Adrenal gland (tissue), 9 donors: ENCODE measurements at regions not wholly inside any gene's neighbourhood (a gene's known extent, or its start where the extent isn't known, plus 50 kb on each side); places are given as distances from the start of the nearest gene placed in this dataset.

Source experiments
- DNase-seq, 7 donors: peaks; one replicate each; pipeline ENCODE4 v3.0.0-alpha.2; 2019 to 2020
- H3K27ac ChIP-seq, 5 donors: fragments of 200-600 bp; sonication (generic) in 4 of 5; 1 replicate in 3 of 5; 2 replicates in 2 of 5; pipeline versions ENCODE4 v1.5.1 to v1.8.0; 2016 to 2020; ENCODE audit warnings: mild to moderate bottlenecking in 1 of 5
- H3K27me3 ChIP-seq: fragments of 200-600 bp; 2 replicates; pipeline ENCODE4 v1.8.0; 2021
- H3K36me3 ChIP-seq, 2 donors: fragments of 200-600 bp; replicated peaks in 1 of 2; 1 replicate in 1 of 2; 2 replicates in 1 of 2; pipeline versions ENCODE4 v1.5.1 to v1.8.0; 2018 to 2022
- H3K4me1 ChIP-seq, 2 donors: fragments of 200-600 bp; replicated peaks in 1 of 2; 1 replicate in 1 of 2; 2 replicates in 1 of 2; pipeline versions ENCODE4 v1.5.1 to v1.8.0; 2018 to 2021
- H3K4me3 ChIP-seq, 4 donors: fragments of 200-600 bp; sonication (generic) in 3 of 4; one replicate each; pipeline ENCODE4 v1.5.1; 2016 to 2018
- H3K9me3 ChIP-seq, 3 donors: fragments of 200-600 bp; sonication (generic) in 1 of 3; replicated peaks in 1 of 3; 1 replicate in 2 of 3; 2 replicates in 1 of 3; pipeline versions ENCODE4 v1.5.1 to v1.8.0; 2016 to 2021
- POLR2A ChIP-seq, 2 donors: fragments of 450-650 bp; IDR thresholded peaks; one replicate each; pipeline ENCODE4 v1.6.1; 2017; ENCODE audit warnings: antibody characterized with exemption in 2 of 2, mild to moderate bottlenecking in 2 of 2, moderate library complexity in 1 of 2
- WGBS, 4 donors: extraction: QIAGEN DNeasy Blood & Tissue Kit in 2 of 4; methylation state at CpG; one replicate each; pipeline versions ENCODE4 v1.1.5 to v1.1.7; 2013 to 2017; 5-methylcytosine and 5-hydroxymethylcytosine counted together
- intact Hi-C, 2 donors: fragments of 100-400 bp; cut with DNase I; formaldehyde crosslinking; loops; one replicate each; pipeline versions ENCODE4 v1.14.1 to v1.15.0; 2022 to 2023
- TF ChIP-seq, protein P1 (sequence below), 6 experiments: fragments of 450-650 bp in 4 of 6; fragments of 200-600 bp in 2 of 6; sonication (generic) in 1 of 6; IDR thresholded peaks; 1 replicate in 5 of 6; 2 replicates in 1 of 6; pipeline versions ENCODE4 v1.5.1 to v1.8.0; 2016 to 2021; ENCODE audit warnings: antibody characterized with exemption in 6 of 6, mild to moderate bottlenecking in 2 of 6, moderate library complexity in 1 of 6
- donor health status: healthy with polysubstance abuse.
- donor health status: Bipolar disorder and iron deficiency.
- donor health status: DM: yes; HTN: yes; CAD: no.
- donor health status: DM: no; HTN: no; CAD: no.
- donor health status: DM: no; HTN: no; CAD: no.

DNA sequence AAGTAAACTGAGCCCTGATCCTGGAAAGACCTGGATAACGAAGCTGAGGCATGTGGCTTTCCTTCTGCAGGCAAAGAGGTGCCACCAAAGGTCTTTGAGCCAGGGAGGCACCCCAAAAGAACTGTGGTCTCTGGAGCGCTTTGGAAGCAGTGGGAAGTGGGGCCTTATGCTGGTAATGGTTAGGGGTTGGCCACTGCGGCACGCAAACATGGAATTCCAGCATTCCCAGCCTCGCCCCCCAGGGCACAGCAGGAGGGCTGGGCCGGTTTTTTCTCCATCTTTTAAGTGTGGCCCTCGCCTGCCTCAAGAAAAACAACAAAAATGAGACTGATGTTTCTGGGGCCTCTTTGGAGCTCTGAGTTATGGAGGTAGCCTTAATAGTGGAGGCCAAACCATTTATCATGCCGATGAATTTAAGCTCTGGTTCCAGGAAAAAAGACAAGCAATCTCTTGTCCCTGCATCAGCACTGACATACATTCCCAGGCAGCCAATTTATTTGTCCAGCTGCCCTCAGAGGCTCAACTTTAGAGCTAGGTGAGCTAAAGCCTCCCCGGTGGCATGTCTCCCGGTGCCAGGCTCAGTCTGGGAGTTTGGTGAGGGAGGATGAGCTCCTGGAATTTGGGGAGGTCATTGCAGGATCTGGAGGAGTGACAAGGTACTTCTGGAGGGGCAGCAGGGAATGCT is 109.0 kb downstream of the TLE3 start:
- no peaks in the 10 kb centered on the region for H3K9me3 ChIP-seq
- no peaks in the 10 kb centered on the region for H3K36me3 ChIP-seq
- DNase-seq = no peak
- TF ChIP-seq, protein P1, sequence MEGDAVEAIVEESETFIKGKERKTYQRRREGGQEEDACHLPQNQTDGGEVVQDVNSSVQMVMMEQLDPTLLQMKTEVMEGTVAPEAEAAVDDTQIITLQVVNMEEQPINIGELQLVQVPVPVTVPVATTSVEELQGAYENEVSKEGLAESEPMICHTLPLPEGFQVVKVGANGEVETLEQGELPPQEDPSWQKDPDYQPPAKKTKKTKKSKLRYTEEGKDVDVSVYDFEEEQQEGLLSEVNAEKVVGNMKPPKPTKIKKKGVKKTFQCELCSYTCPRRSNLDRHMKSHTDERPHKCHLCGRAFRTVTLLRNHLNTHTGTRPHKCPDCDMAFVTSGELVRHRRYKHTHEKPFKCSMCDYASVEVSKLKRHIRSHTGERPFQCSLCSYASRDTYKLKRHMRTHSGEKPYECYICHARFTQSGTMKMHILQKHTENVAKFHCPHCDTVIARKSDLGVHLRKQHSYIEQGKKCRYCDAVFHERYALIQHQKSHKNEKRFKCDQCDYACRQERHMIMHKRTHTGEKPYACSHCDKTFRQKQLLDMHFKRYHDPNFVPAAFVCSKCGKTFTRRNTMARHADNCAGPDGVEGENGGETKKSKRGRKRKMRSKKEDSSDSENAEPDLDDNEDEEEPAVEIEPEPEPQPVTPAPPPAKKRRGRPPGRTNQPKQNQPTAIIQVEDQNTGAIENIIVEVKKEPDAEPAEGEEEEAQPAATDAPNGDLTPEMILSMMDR (IDR thresholded peaks at IDR 0.05) = no peak
- no peak for TF ChIP-seq POLR2A (IDR thresholded peaks at IDR 0.05)
- H3K4me3 ChIP-seq = no peak overlapping the region
- intact Hi-C loops = no loop called here
- H3K27me3 ChIP-seq = peaks cover 3% of the 10 kb centered on the region
- no peaks in the 10 kb centered on the region for H3K4me1 ChIP-seq
- 63 to 74% (median 68%) methylated on average over 10 of the region's 10 CpGs for WGBS, 4 donors
- H3K27ac ChIP-seq = no peak overlapping the region

DNA sequence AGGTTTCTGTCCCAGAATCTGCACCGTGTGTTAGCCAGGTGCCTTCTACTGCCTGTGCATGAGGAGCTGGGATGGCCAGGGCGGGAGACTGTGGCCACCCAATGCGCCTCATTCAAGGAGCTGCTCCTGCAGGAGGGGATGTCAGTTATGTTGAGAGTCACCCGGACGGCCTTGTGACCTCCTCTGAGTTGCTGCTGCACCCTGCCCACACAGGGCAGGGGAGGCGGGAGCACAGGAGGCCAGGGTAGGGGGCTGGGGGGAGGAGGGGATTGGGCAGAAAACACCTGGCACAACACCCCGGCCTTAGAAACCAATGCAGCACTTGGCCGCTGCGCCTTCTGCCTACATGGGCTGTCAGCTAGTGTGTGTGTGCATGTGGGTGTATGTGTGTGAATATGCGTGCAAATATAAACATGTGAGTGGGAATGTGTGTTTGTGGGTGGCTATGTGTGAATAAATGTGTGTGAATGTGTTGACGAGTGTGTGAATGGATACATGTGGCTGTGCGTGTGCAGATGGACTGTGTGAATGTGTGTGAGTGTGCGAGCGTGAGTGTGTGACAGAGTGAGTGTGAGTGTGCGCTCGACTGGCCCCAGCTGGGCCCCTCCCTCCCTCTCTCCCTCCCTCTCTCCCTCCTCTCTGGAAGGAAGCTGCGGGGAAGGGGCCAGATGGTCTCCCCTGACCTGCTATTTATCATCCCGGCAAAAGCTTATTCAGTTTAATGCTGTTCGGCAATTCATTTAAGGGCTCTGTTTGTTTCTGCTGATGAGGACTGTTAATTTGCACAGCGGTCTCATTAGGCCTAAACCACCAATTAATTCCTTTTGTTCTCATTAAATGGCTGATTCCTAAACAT is 106.9 kb downstream of the TLE3 start:
- no peaks in the 10 kb centered on the region for H3K4me1 ChIP-seq
- TF ChIP-seq, protein P1 (IDR thresholded peaks at IDR 0.05) = no peak
- no peak for TF ChIP-seq POLR2A (IDR thresholded peaks at IDR 0.05)
- no peak overlapping the region for H3K4me3 ChIP-seq
- peaks cover 3% of the 10 kb centered on the region for H3K27me3 ChIP-seq
- no peak for DNase-seq
- WGBS, 4 donors = 38 to 50% (median 48%) methylated on average over 15 to 20 of the region's 20 CpGs
- H3K9me3 ChIP-seq = no peaks in the 10 kb centered on the region
- no peaks in the 10 kb centered on the region for H3K36me3 ChIP-seq
- intact Hi-C loops = no loop called here
- no peak overlapping the region for H3K27ac ChIP-seq

DNA sequence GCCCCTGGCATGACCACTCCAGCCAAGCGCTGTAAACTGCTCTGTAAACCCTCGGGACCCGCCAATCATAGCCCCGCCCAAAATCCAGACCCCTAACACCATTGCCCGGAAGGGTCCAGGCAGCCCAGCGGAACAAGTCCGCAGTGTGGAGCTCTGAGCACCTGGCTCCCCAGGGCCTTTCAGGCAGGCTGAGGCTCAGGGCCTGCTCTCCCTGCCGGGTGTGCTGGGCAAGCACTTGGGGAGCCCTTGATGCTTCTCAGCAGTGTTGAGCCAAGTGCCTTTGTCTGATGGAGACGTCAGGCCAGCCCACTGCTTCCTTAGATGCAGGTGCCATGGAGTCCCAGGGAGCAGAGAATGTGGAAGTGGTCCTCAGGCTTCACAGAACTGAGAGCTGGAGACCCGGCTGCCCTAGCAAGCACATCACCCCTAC is 106.2 kb downstream of the TLE3 start:
- 40 to 54% (median 53%) methylated on average over 1 to 10 of the region's 10 CpGs for WGBS, 4 donors
- Histone ChIP-seq H3K27me3 (peaks cover 3% of the 10 kb centered on the region), H3K4me3 (no peak overlapping the region), H3K9me3 (no peaks in the 10 kb centered on the region), H3K4me1 (no peaks in the 10 kb centered on the region), H3K27ac (no peak overlapping the region), H3K36me3 (no peaks in the 10 kb centered on the region)
- TF ChIP-seq, protein P1 (IDR thresholded peaks at IDR 0.05) = no peak
- no peak for TF ChIP-seq POLR2A (IDR thresholded peaks at IDR 0.05)
- no peak for DNase-seq
- intact Hi-C loops = no loop called here

DNA sequence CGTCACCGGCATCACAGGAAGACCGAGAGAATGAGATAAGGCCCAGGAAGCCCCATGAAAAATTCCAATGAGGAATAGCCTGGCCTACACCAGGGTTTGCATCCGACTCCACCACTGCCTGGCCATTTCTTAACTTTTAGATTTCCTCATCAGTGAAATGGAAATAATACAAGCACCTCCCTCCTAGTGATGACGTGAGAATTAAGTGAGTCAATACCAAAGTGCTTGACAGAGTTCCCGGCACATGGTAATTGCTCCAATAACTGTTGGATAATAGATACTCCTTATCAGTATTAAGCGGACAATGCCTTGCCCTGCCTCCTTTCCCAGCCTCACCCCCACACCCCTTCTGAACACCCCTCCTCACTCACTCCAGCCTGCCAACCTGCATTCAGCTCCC is 105.4 kb downstream of the TLE3 start:
- intact Hi-C loops = no loop called here
- no peak overlapping the region for H3K4me3 ChIP-seq
- H3K27me3 ChIP-seq = peaks cover 3% of the 10 kb centered on the region
- WGBS, 4 donors = 69 to 77% (median 71%) methylated on average over 6 to 7 of the region's 7 CpGs
- H3K9me3 ChIP-seq = no peaks in the 10 kb centered on the region
- TF ChIP-seq, protein P1 (IDR thresholded peaks at IDR 0.05) = no peak
- TF ChIP-seq POLR2A (IDR thresholded peaks at IDR 0.05) = no peak
- no peak for DNase-seq
- H3K36me3 ChIP-seq = no peaks in the 10 kb centered on the region
- no peaks in the 10 kb centered on the region for H3K4me1 ChIP-seq
- H3K27ac ChIP-seq = no peak overlapping the region
